ENCODE measurements at regions not wholly inside any gene's neighbourhood (a gene's known extent, or its start where the extent isn't known, plus 50 kb on each side); places are given as distances from the start of the nearest gene placed in this dataset.

GRCh38 chr22:48973694-48974041 lies 854.0 kb downstream of the BRD1 start:
- Histone ChIP-seq H3K4me1 (ENCODE audit: control insufficient read depth, insufficient read depth, low read length) (no peaks in the 10 kb centered on the region), H3K36me3 (ENCODE audit: control insufficient read depth, insufficient read depth, low read length) (no peaks in the 10 kb centered on the region), H3K9me3 (ENCODE audit: control insufficient read depth, insufficient read depth, low read depth, low read length) (no peaks in the 10 kb centered on the region), H3K4me3 (ENCODE audit: low read depth in 2 of 2, low read length in 2 of 2) (no peak overlapping the region), H3K27ac (ENCODE audit: low read length) (no peak overlapping the region), H3K27me3 (ENCODE audit: control insufficient read depth, insufficient read depth, low read length) (no peaks in the 10 kb centered on the region; the same call in 1 of the 2 replicates)
- in situ Hi-C loops (cut with HindIII; ENCODE audit: low pct_unique_long_range_greater_than_20kb, low sequenced_read_pairs) (no loop called here), intact Hi-C loops (cut with micrococcal nuclease; ENCODE audit: unreplicated experiment) (no loop called here)
- BruUV-seq (replicated peaks) = no TSS peak
- no peak for TF ChIP-seq REST (IDR thresholded peaks at IDR 0.05; ENCODE audit: insufficient read depth in 1 of 2, low read depth in 2 of 2, low read length in 1 of 2)
- no peak for TF ChIP-seq CTCF (IDR thresholded peaks at IDR 0.05)
- no peak for TF ChIP-seq SIN3A (IDR thresholded peaks at IDR 0.05; ENCODE audit: borderline replicate concordance, insufficient read depth, low read depth, low read length)
- TF ChIP-seq POLR2AphosphoS5 (IDR thresholded peaks at IDR 0.05; ENCODE audit: low read depth, low read length) = no peak
- no peak for DNase-seq (ENCODE audit: low read depth, low spot score)
- ChIA-PET CTCF (no interaction called here), POLR2A (no interaction called here)
- ATAC-seq = no peak

GRCh38 chr22:48972979-48973693 lies 854.5 kb downstream of the BRD1 start:
- in situ Hi-C loops (cut with HindIII; ENCODE audit: low pct_unique_long_range_greater_than_20kb, low sequenced_read_pairs) = no loop called here
- POLR2A ChIA-PET = no interaction called here
- no TSS peak for BruUV-seq (replicated peaks)

More at GRCh38 chr22:48972979-48973693, 854.5 kb downstream of the BRD1 start:
- Histone ChIP-seq H3K27ac (ENCODE audit: low read length) (no peak overlapping the region), H3K36me3 (ENCODE audit: control insufficient read depth, insufficient read depth, low read length) (no peaks in the 10 kb centered on the region), H3K27me3 (ENCODE audit: control insufficient read depth, insufficient read depth, low read length) (no peaks in the 10 kb centered on the region; the same call in 1 of the 2 replicates), H3K4me1 (ENCODE audit: control insufficient read depth, insufficient read depth, low read length) (no peaks in the 10 kb centered on the region), H3K4me3 (ENCODE audit: low read depth in 2 of 2, low read length in 2 of 2) (no peak overlapping the region), H3K9me3 (ENCODE audit: control insufficient read depth, insufficient read depth, low read depth, low read length) (no peaks in the 10 kb centered on the region)
- intact Hi-C loops (cut with micrococcal nuclease; ENCODE audit: unreplicated experiment) = no loop called here
- CTCF ChIA-PET = no interaction called here
- no peak for TF ChIP-seq CTCF (IDR thresholded peaks at IDR 0.05)
- no peak for TF ChIP-seq POLR2AphosphoS5 (IDR thresholded peaks at IDR 0.05; ENCODE audit: low read depth, low read length)
- TF ChIP-seq SIN3A (IDR thresholded peaks at IDR 0.05; ENCODE audit: borderline replicate concordance, insufficient read depth, low read depth, low read length) = no peak
- no peak for TF ChIP-seq TCF7L2 (IDR thresholded peaks at IDR 0.05; ENCODE audit: low read depth, low read length)
- no peak for TF ChIP-seq REST (IDR thresholded peaks at IDR 0.05; ENCODE audit: insufficient read depth in 1 of 2, low read depth in 2 of 2, low read length in 1 of 2)
- no peak for ATAC-seq
- no peak for DNase-seq (ENCODE audit: low read depth, low spot score)

Data from Panc1 (cell line).